ENCODE measurements at regions not wholly inside any gene's neighbourhood (a gene's known extent, or its start where the extent isn't known, plus 50 kb on each side); places are given as distances from the start of the nearest gene placed in this dataset.

- peaks cover 0 to 1% of the 10 kb centered on the region in 2 donors for H3K9me3 ChIP-seq (ENCODE audit: control insufficient read depth in 2 of 2, insufficient read depth in 1 of 2, low read length in 1 of 2)
- no peaks in the 10 kb centered on the region for H3K4me1 ChIP-seq (ENCODE audit: control insufficient read depth in 2 of 2, insufficient read depth in 2 of 2, low read length in 2 of 2)
- H3K4me3 ChIP-seq (ENCODE audit: low read length in 2 of 2) = no peak overlapping the region
- no peaks in the 10 kb centered on the region for H3K27me3 ChIP-seq (ENCODE audit: control insufficient read depth in 2 of 2, insufficient read depth in 1 of 2, low read length in 1 of 2)
- DNase-seq (ENCODE audit: low read depth in 6 of 9, low spot score in 9 of 9) = no peak
- H3K36me3 ChIP-seq (ENCODE audit: control insufficient read depth in 2 of 2, insufficient read depth in 2 of 2, low read length in 1 of 2) = peaks cover 0 to 15% of the 10 kb centered on the region in 2 donors
- WGBS = 98% methylated on average over 8 of the region's 8 CpGs
- H3K27ac ChIP-seq (ENCODE audit: low read depth in 1 of 2, low read length in 1 of 2) = no peak overlapping the region
Measured at GRCh38 chr22:26792522-26792921, 135.1 kb downstream of the MIAT start.

- Histone ChIP-seq H3K4me1 (ENCODE audit: control insufficient read depth in 2 of 2, insufficient read depth in 2 of 2, low read length in 2 of 2) (no peaks in the 10 kb centered on the region), H3K4me3 (ENCODE audit: low read length in 2 of 2) (no peak overlapping the region), H3K27ac (ENCODE audit: low read depth in 1 of 2, low read length in 1 of 2) (no peak overlapping the region), H3K36me3 (ENCODE audit: control insufficient read depth in 2 of 2, insufficient read depth in 2 of 2, low read length in 1 of 2) (peaks cover 0 to 7% of the 10 kb centered on the region in 2 donors), H3K9me3 (ENCODE audit: control insufficient read depth in 2 of 2, insufficient read depth in 1 of 2, low read length in 1 of 2) (peaks cover 0 to 1% of the 10 kb centered on the region in 2 donors), H3K27me3 (ENCODE audit: control insufficient read depth in 2 of 2, insufficient read depth in 1 of 2, low read length in 1 of 2) (no peaks in the 10 kb centered on the region)
- 98% methylated on average over 12 of the region's 12 CpGs for WGBS
- DNase-seq (ENCODE audit: low read depth in 6 of 9, low spot score in 9 of 9) = no peak
Measured at GRCh38 chr22:26796785-26797184, 139.4 kb downstream of the MIAT start.

GRCh38 chr22:26797910-26798309, 140.5 kb downstream of the MIAT start:
- 98% methylated on average over 8 of the region's 8 CpGs for WGBS
- no peak overlapping the region for H3K4me3 ChIP-seq (ENCODE audit: low read length in 2 of 2)
- peaks cover 0 to 2% of the 10 kb centered on the region in 2 donors for H3K36me3 ChIP-seq (ENCODE audit: control insufficient read depth in 2 of 2, insufficient read depth in 2 of 2, low read length in 1 of 2)

GRCh38 chr22:26798462-26799065, 141.2 kb downstream of the MIAT start:
- no peak for DNase-seq (ENCODE audit: low read depth in 6 of 9, low spot score in 9 of 9)
- peaks cover 0 to 1% of the 10 kb centered on the region in 2 donors for H3K9me3 ChIP-seq (ENCODE audit: control insufficient read depth in 2 of 2, insufficient read depth in 1 of 2, low read length in 1 of 2)
- no peaks in the 10 kb centered on the region for H3K4me1 ChIP-seq (ENCODE audit: control insufficient read depth in 2 of 2, insufficient read depth in 2 of 2, low read length in 2 of 2)
- H3K27ac ChIP-seq (ENCODE audit: low read depth in 1 of 2, low read length in 1 of 2) = no peak overlapping the region
- H3K27me3 ChIP-seq (ENCODE audit: control insufficient read depth in 2 of 2, insufficient read depth in 1 of 2, low read length in 1 of 2) = no peaks in the 10 kb centered on the region
- 88% methylated on average over 19 of the region's 19 CpGs for WGBS
- H3K4me3 ChIP-seq (ENCODE audit: low read length in 2 of 2) = no peak overlapping the region
- H3K36me3 ChIP-seq (ENCODE audit: control insufficient read depth in 2 of 2, insufficient read depth in 2 of 2, low read length in 1 of 2) = no peaks in the 10 kb centered on the region

More at GRCh38 chr22:26797910-26798309, 140.5 kb downstream of the MIAT start:
- Histone ChIP-seq H3K27me3 (ENCODE audit: control insufficient read depth in 2 of 2, insufficient read depth in 1 of 2, low read length in 1 of 2) (no peaks in the 10 kb centered on the region), H3K9me3 (ENCODE audit: control insufficient read depth in 2 of 2, insufficient read depth in 1 of 2, low read length in 1 of 2) (peaks cover 0 to 1% of the 10 kb centered on the region in 2 donors), H3K27ac (ENCODE audit: low read depth in 1 of 2, low read length in 1 of 2) (no peak overlapping the region), H3K4me1 (ENCODE audit: control insufficient read depth in 2 of 2, insufficient read depth in 2 of 2, low read length in 2 of 2) (no peaks in the 10 kb centered on the region)
- no peak for DNase-seq (ENCODE audit: low read depth in 6 of 9, low spot score in 9 of 9)

GRCh38 chr22:26800858-26801257, 143.5 kb downstream of the MIAT start:
- Histone ChIP-seq H3K9me3 (ENCODE audit: control insufficient read depth in 2 of 2, insufficient read depth in 1 of 2, low read length in 1 of 2) (peaks cover 0 to 1% of the 10 kb centered on the region in 2 donors), H3K36me3 (ENCODE audit: control insufficient read depth in 2 of 2, insufficient read depth in 2 of 2, low read length in 1 of 2) (no peaks in the 10 kb centered on the region), H3K27ac (ENCODE audit: low read depth in 1 of 2, low read length in 1 of 2) (no peak overlapping the region), H3K4me3 (ENCODE audit: low read length in 2 of 2) (no peak overlapping the region), H3K4me1 (ENCODE audit: control insufficient read depth in 2 of 2, insufficient read depth in 2 of 2, low read length in 2 of 2) (no peaks in the 10 kb centered on the region), H3K27me3 (ENCODE audit: control insufficient read depth in 2 of 2, insufficient read depth in 1 of 2, low read length in 1 of 2) (peaks cover 0 to 9% of the 10 kb centered on the region in 2 donors)
- 90% methylated on average over 7 of the region's 7 CpGs for WGBS
- DNase-seq (ENCODE audit: low read depth in 6 of 9, low spot score in 9 of 9) = no peak

GRCh38 chr22:26801449-26801848, 144.1 kb downstream of the MIAT start:
- 95% methylated on average over 1 of the region's 1 CpG for WGBS
- Histone ChIP-seq H3K4me1 (ENCODE audit: control insufficient read depth in 2 of 2, insufficient read depth in 2 of 2, low read length in 2 of 2) (no peaks in the 10 kb centered on the region), H3K36me3 (ENCODE audit: control insufficient read depth in 2 of 2, insufficient read depth in 2 of 2, low read length in 1 of 2) (no peaks in the 10 kb centered on the region), H3K4me3 (ENCODE audit: low read length in 2 of 2) (no peak overlapping the region), H3K27me3 (ENCODE audit: control insufficient read depth in 2 of 2, insufficient read depth in 1 of 2, low read length in 1 of 2) (peaks cover 0 to 9% of the 10 kb centered on the region in 2 donors), H3K27ac (ENCODE audit: low read depth in 1 of 2, low read length in 1 of 2) (no peak overlapping the region), H3K9me3 (ENCODE audit: control insufficient read depth in 2 of 2, insufficient read depth in 1 of 2, low read length in 1 of 2) (no peaks in the 10 kb centered on the region)
- no peak for DNase-seq (ENCODE audit: low read depth in 6 of 9, low spot score in 9 of 9)

GRCh38 chr22:26804315-26804714, 146.9 kb downstream of the MIAT start:
- Histone ChIP-seq H3K36me3 (ENCODE audit: control insufficient read depth in 2 of 2, insufficient read depth in 2 of 2, low read length in 1 of 2) (no peaks in the 10 kb centered on the region), H3K4me1 (ENCODE audit: control insufficient read depth in 2 of 2, insufficient read depth in 2 of 2, low read length in 2 of 2) (no peaks in the 10 kb centered on the region), H3K9me3 (ENCODE audit: control insufficient read depth in 2 of 2, insufficient read depth in 1 of 2, low read length in 1 of 2) (no peaks in the 10 kb centered on the region), H3K27ac (ENCODE audit: low read depth in 1 of 2, low read length in 1 of 2) (no peak overlapping the region), H3K27me3 (ENCODE audit: control insufficient read depth in 2 of 2, insufficient read depth in 1 of 2, low read length in 1 of 2) (peaks cover 0 to 12% of the 10 kb centered on the region in 2 donors), H3K4me3 (ENCODE audit: low read length in 2 of 2) (no peak overlapping the region)
- WGBS = 95% methylated on average over 4 of the region's 4 CpGs
- DNase-seq (ENCODE audit: low read depth in 6 of 9, low spot score in 9 of 9) = no peak

- WGBS = 63% methylated on average over 12 of the region's 12 CpGs
Measured at GRCh38 chr22:26804911-26805539, 147.6 kb downstream of the MIAT start.

GRCh38 chr22:26806445-26807175, 149.2 kb downstream of the MIAT start:
- Histone ChIP-seq H3K4me1 (ENCODE audit: control insufficient read depth in 2 of 2, insufficient read depth in 2 of 2, low read length in 2 of 2) (no peaks in the 10 kb centered on the region), H3K4me3 (ENCODE audit: low read length in 2 of 2) (no peak overlapping the region), H3K27ac (ENCODE audit: low read depth in 1 of 2, low read length in 1 of 2) (no peak overlapping the region), H3K27me3 (ENCODE audit: control insufficient read depth in 2 of 2, insufficient read depth in 1 of 2, low read length in 1 of 2) (peaks cover 0 to 12% of the 10 kb centered on the region in 2 donors), H3K9me3 (ENCODE audit: control insufficient read depth in 2 of 2, insufficient read depth in 1 of 2, low read length in 1 of 2) (no peaks in the 10 kb centered on the region), H3K36me3 (ENCODE audit: control insufficient read depth in 2 of 2, insufficient read depth in 2 of 2, low read length in 1 of 2) (no peaks in the 10 kb centered on the region)
- 92% methylated on average over 14 of the region's 14 CpGs for WGBS
- DNase-seq (ENCODE audit: low read depth in 6 of 9, low spot score in 9 of 9) = no peak

More at GRCh38 chr22:26804911-26805539, 147.6 kb downstream of the MIAT start:
- Histone ChIP-seq H3K9me3 (ENCODE audit: control insufficient read depth in 2 of 2, insufficient read depth in 1 of 2, low read length in 1 of 2) (no peaks in the 10 kb centered on the region), H3K27ac (ENCODE audit: low read depth in 1 of 2, low read length in 1 of 2) (no peak overlapping the region), H3K4me3 (ENCODE audit: low read length in 2 of 2) (no peak overlapping the region), H3K27me3 (ENCODE audit: control insufficient read depth in 2 of 2, insufficient read depth in 1 of 2, low read length in 1 of 2) (peaks cover 0 to 12% of the 10 kb centered on the region in 2 donors), H3K36me3 (ENCODE audit: control insufficient read depth in 2 of 2, insufficient read depth in 2 of 2, low read length in 1 of 2) (no peaks in the 10 kb centered on the region), H3K4me1 (ENCODE audit: control insufficient read depth in 2 of 2, insufficient read depth in 2 of 2, low read length in 2 of 2) (no peaks in the 10 kb centered on the region)
- no peak for DNase-seq (ENCODE audit: low read depth in 6 of 9, low spot score in 9 of 9)
